PC-9 (cell line): ENCODE measurements at regions not wholly inside any gene's neighbourhood (a gene's known extent, or its start where the extent isn't known, plus 50 kb on each side); places are given as distances from the start of the nearest gene placed in this dataset.

ENCODE experiments used
- BruUV-seq: library from RNA; stranded (reverse); fragments of 400-500 nt; replicated peaks from 2 replicates; lab custom pipeline; 2021; lab: Mats Ljungman, UMichigan
- CTCF ChIA-PET: fragments of 300-600 bp; sonication (Branson Sonifier 250); formaldehyde crosslinking; loops from one replicate; lab custom pipeline; 2022; ENCODE audit warnings: antibody characterized with exemption; lab: Charles Lee
- POLR2A ChIA-PET: fragments of 300-600 bp; sonication (Branson Sonifier 250); formaldehyde crosslinking; loops from one replicate; lab custom pipeline; 2022; ENCODE audit warnings: antibody characterized with exemption; ENCODE audit not compliant: unreplicated experiment; lab: Charles Lee
- DNase-seq, 2 experiments: peaks; one replicate each; pipeline versions ENCODE4 v3.0.0 to v3.0.0-alpha.2; 2015 to 2022; ENCODE audit warnings: mixed read lengths in 1 of 2
- H2AFZ ChIP-seq: fragments of 200-600 bp; sonication (generic); 2 replicates; pipeline ENCODE4 v1.8.1; 2017; ENCODE audit warnings: antibody characterized with exemption
- H3F3A ChIP-seq: fragments of 200-600 bp; sonication (generic); 2 replicates; pipeline ENCODE4 v1.8.1; 2017; ENCODE audit warnings: antibody characterized with exemption, mild to moderate bottlenecking, low read depth; ENCODE audit not compliant: insufficient read depth
- H3K27ac ChIP-seq: fragments of 200-600 bp; sonication (generic); 2 replicates; pipeline ENCODE4 v1.6.1; 2016; ENCODE audit warnings: mixed run types
- H3K27me3 ChIP-seq: fragments of 200-600 bp; sonication (generic); 2 replicates; pipeline ENCODE4 v1.6.1; 2016; ENCODE audit warnings: low read depth, mixed run types; ENCODE audit not compliant: insufficient read depth
- H3K36me3 ChIP-seq: fragments of 200-600 bp; sonication (generic); 2 replicates; pipeline ENCODE4 v1.6.1; 2016; ENCODE audit warnings: low read depth, mixed run types
- H3K4me1 ChIP-seq: fragments of 200-600 bp; sonication (generic); replicated peaks from 2 replicates; pipeline ENCODE4 v1.6.1; 2016; ENCODE audit warnings: mixed run types; ENCODE audit not compliant: insufficient read depth
- H3K4me2 ChIP-seq: fragments of 200-600 bp; sonication (generic); 2 replicates; pipeline ENCODE4 v1.6.1; 2017; ENCODE audit warnings: mixed run types
- H3K4me3 ChIP-seq: fragments of 200-600 bp; sonication (generic); 2 replicates; pipeline ENCODE4 v1.6.1; 2016; ENCODE audit warnings: mixed run types
- H3K79me2 ChIP-seq: fragments of 200-600 bp; sonication (generic); 2 replicates; pipeline ENCODE4 v1.6.1; 2017; ENCODE audit warnings: low read depth, mixed run types
- H3K9me2 ChIP-seq: fragments of 200-600 bp; sonication (generic); 2 replicates; pipeline ENCODE4 v1.8.1; 2017; ENCODE audit warnings: mild to moderate bottlenecking; ENCODE audit not compliant: insufficient read depth
- H3K9me3 ChIP-seq: fragments of 200-600 bp; sonication (generic); 2 replicates; pipeline ENCODE4 v1.8.1; 2016; ENCODE audit warnings: low read depth; ENCODE audit not compliant: insufficient read depth
- H4K20me1 ChIP-seq: fragments of 200-600 bp; sonication (generic); 2 replicates; pipeline ENCODE4 v1.8.1; 2017; ENCODE audit not compliant: insufficient read depth
- EZH2 ChIP-seq: fragments of 200-600 bp; sonication (generic); IDR thresholded peaks from 2 replicates; pipeline ENCODE4 v1.8.0; 2017; ENCODE audit warnings: antibody characterized with exemption, low read depth
- intact Hi-C: fragments of 100-400 bp; cut with micrococcal nuclease; formaldehyde crosslinking; loops from one replicate; pipeline ENCODE4 v1.10.0; 2022; ENCODE audit not compliant: unreplicated experiment
- TF ChIP-seq, protein P1 (sequence below): fragments of 200-600 bp; sonication (generic); conservative IDR thresholded peaks from 2 replicates; pipeline ENCODE4 v1.6.1; 2017; ENCODE audit warnings: mixed run types, antibody characterized with exemption, mild to moderate bottlenecking, moderate library complexity

DNA sequence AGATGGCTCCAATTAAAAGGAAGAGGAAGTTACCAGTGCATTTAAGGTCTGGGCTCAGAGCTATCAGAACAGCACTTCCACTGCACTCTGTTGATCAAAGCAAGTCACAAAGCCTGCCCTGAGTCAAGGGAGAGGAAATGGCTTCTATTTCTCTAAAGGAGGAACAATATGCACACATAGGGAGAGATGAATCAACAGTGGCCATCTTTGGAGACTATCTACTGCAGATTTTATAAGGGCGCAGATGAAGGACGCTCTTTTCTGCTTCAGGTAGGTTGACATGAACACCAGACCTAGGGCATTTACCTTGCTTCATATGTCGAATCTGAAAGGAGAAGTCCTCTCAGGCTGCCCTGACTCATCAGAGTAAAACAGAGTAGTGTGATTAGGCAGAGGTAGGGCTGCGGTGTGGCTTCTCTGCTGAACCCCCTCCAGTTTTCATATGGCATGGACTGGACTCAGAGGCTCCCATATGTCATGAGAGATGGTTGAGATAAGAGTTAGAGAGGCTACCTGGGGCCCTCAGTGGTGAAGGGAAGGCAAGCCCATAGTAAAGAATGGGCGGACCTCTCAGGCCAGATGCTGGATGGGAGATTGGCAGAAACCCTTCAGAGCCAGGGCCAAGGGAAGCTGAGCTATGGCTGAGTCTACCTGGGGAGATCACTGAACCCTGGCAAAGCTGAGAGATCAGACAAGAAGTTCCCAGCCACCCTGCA, 84.4 kb downstream of the ARF6 start:
- Histone ChIP-seq H3K27me3 (no peaks in the 10 kb centered on the region), H3F3A (peaks cover 56% of the 10 kb centered on the region), H3K79me2 (0 out of 2 replicates have a peak, but pooled peaks cover 4% of the 10 kb centered on the region), H3K4me2 (peak overlapping the region; percentile 65), H2AFZ (no peak overlapping the region), H3K9me2 (no peaks in the 10 kb centered on the region), H3K9me3 (no peaks in the 10 kb centered on the region), H3K4me1 (peaks cover 75% of the 10 kb centered on the region), H4K20me1 (no peaks in the 10 kb centered on the region), H3K36me3 (no peaks in the 10 kb centered on the region), H3K27ac (peak overlapping the region; percentile 97), H3K4me3 (no peak overlapping the region)
- intact Hi-C loops, result no loop called here
- no TSS peak for BruUV-seq
- ChIA-PET POLR2A (interaction anchor here (0.5 kb wide), 1 partner anchor 9 kb away, joined by 3 read pairs; no protein-coding TSS in a partner anchor), CTCF (interaction anchor here (0.6 kb wide), 1 partner anchor 627 kb away, joined by 3 read pairs; no protein-coding TSS in a partner anchor)
- TF ChIP-seq, protein P1, sequence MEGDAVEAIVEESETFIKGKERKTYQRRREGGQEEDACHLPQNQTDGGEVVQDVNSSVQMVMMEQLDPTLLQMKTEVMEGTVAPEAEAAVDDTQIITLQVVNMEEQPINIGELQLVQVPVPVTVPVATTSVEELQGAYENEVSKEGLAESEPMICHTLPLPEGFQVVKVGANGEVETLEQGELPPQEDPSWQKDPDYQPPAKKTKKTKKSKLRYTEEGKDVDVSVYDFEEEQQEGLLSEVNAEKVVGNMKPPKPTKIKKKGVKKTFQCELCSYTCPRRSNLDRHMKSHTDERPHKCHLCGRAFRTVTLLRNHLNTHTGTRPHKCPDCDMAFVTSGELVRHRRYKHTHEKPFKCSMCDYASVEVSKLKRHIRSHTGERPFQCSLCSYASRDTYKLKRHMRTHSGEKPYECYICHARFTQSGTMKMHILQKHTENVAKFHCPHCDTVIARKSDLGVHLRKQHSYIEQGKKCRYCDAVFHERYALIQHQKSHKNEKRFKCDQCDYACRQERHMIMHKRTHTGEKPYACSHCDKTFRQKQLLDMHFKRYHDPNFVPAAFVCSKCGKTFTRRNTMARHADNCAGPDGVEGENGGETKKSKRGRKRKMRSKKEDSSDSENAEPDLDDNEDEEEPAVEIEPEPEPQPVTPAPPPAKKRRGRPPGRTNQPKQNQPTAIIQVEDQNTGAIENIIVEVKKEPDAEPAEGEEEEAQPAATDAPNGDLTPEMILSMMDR, result no peak
- TF ChIP-seq EZH2, result no peak
- no peak for DNase-seq

DNA sequence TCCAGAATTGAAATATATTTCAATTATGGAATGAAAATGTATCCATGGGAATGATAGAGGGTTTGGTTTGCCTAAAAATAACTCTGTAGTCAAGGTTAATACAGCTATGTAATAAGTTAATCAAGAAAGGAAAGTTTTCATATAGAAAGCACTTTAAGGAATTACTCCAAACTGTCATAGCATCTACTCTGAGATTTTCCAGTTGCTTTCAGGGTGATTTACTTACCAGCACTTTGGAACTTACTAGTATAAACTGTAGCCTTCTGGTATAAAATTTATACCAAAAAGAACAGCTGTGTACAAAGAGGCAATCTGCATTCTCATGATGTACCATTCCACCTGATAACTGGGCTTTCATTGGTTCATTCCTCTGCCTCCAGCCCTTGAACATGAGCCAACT, 87.1 kb downstream of the ARF6 start:
- BruUV-seq, result no TSS peak
- intact Hi-C loops, result no loop called here

DNA sequence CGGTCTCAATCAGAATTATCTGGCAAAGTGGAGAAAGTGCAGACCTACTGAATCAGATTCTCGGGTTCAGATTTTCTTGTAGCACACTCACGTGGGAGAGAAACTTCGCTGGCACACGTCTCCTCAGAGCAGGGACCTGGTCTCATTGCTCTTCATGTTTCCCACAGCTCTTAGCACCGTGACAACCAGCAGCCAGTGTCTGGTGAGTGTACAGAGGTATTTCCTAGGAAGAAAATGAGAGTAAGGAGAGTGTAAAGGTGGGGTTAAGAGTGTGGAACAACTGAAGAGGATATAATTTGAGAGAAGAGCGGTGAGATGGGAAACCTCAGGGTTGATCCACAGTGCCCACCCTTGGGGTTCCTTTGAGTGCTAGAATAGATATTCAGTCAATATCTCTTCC, 89.2 kb downstream of the ARF6 start:
- ChIA-PET CTCF (no interaction called here), POLR2A (no interaction called here)
- H3K9me2 ChIP-seq, result no peaks in the 10 kb centered on the region
- peak overlapping the region; percentile 93 for H3K27ac ChIP-seq
- no peak for DNase-seq
- intact Hi-C loops, result no loop called here
- peak overlapping the region; percentile 75 for H3K4me2 ChIP-seq
- H3K27me3 ChIP-seq, result no peaks in the 10 kb centered on the region
- no peaks in the 10 kb centered on the region for H3K9me3 ChIP-seq
- peaks cover 34% of the 10 kb centered on the region for H3F3A ChIP-seq
- no peak overlapping the region for H2AFZ ChIP-seq
- BruUV-seq, result no TSS peak
- peaks cover 57% of the 10 kb centered on the region for H3K4me1 ChIP-seq
- peak overlapping the region; percentile 49; the same call in 1 of the 2 replicates for H3K4me3 ChIP-seq
- H3K36me3 ChIP-seq, result no peaks in the 10 kb centered on the region
- TF ChIP-seq EZH2, result no peak
- TF ChIP-seq, protein P1, result no peak
- no peaks in the 10 kb centered on the region for H3K79me2 ChIP-seq
- no peaks in the 10 kb centered on the region for H4K20me1 ChIP-seq

More for the DNA sequence above, 87.1 kb downstream of the ARF6 start:
- H3K4me1 ChIP-seq, result peaks cover 63% of the 10 kb centered on the region
- no peaks in the 10 kb centered on the region for H3K79me2 ChIP-seq
- no peak overlapping the region for H3K4me3 ChIP-seq
- POLR2A ChIA-PET, result no interaction called here
- no peak overlapping the region for H3K27ac ChIP-seq
- H2AFZ ChIP-seq, result no peak overlapping the region
- no peaks in the 10 kb centered on the region for H3K9me2 ChIP-seq
- H3F3A ChIP-seq, result peaks cover 45% of the 10 kb centered on the region
- DNase-seq, result no peak
- H4K20me1 ChIP-seq, result no peaks in the 10 kb centered on the region
- CTCF ChIA-PET, result no interaction called here
- TF ChIP-seq, protein P1, result no peak
- no peak for TF ChIP-seq EZH2
- H3K4me2 ChIP-seq, result no peak overlapping the region
- no peaks in the 10 kb centered on the region for H3K9me3 ChIP-seq
- no peaks in the 10 kb centered on the region for H3K36me3 ChIP-seq
- H3K27me3 ChIP-seq, result no peaks in the 10 kb centered on the region
